HL-60 (cell line): ENCODE measurements at regions not wholly inside any gene's neighbourhood (a gene's known extent, or its start where the extent isn't known, plus 50 kb on each side); places are given as distances from the start of the nearest gene placed in this dataset.

Source experiments
- DNase-seq, 2 experiments: peaks; one replicate each; pipeline ENCODE4 v3.0.0-alpha.2; 2010 to 2020; ENCODE audit warnings: low read depth in 1 of 2, low spot score in 1 of 2
- H3K27ac ChIP-seq: fragments of 250-450 bp; sonication (Bioruptor Pico); replicated peaks from 2 replicates; pipeline ENCODE4 v1.5.1; 2020; ENCODE audit warnings: mild to moderate bottlenecking, moderate library complexity
- H3K27me3 ChIP-seq: fragments of 250-450 bp; sonication (Bioruptor Pico); 2 replicates; pipeline ENCODE4 v1.5.1; 2021; ENCODE audit warnings: mild to moderate bottlenecking, moderate library complexity; ENCODE audit not compliant: insufficient read depth, poor library complexity, severe bottlenecking
- H3K4me3 ChIP-seq: replicated peaks from 2 replicates; pipeline ENCODE4 v1.5.1; 2011; ENCODE audit warnings: mild to moderate bottlenecking, control low read depth, low read length; ENCODE audit not compliant: insufficient read depth
- GABPA ChIP-seq: IDR thresholded peaks from 2 replicates; pipeline ENCODE4 v1.6.1; 2012; ENCODE audit warnings: low read depth
- POLR2AphosphoS5 ChIP-seq: IDR thresholded peaks from 2 replicates; pipeline ENCODE4 v1.6.1; 2012; ENCODE audit warnings: low read depth
- SPI1 ChIP-seq: IDR thresholded peaks from 2 replicates; pipeline ENCODE4 v1.6.1; 2012; ENCODE audit warnings: low read depth, mild to moderate bottlenecking, borderline replicate concordance
- TF ChIP-seq, protein P1 (sequence below): IDR thresholded peaks from 2 replicates; pipeline ENCODE4 v1.6.1; 2012; ENCODE audit warnings: low read depth; ENCODE audit not compliant: insufficient replicate concordance
- TF ChIP-seq, protein P2 (sequence below): IDR thresholded peaks from one replicate; pipeline ENCODE4 v1.5.1; 2011; ENCODE audit warnings: low read length, control low read depth, inconsistent platforms; ENCODE audit not compliant: insufficient read depth

DNA sequence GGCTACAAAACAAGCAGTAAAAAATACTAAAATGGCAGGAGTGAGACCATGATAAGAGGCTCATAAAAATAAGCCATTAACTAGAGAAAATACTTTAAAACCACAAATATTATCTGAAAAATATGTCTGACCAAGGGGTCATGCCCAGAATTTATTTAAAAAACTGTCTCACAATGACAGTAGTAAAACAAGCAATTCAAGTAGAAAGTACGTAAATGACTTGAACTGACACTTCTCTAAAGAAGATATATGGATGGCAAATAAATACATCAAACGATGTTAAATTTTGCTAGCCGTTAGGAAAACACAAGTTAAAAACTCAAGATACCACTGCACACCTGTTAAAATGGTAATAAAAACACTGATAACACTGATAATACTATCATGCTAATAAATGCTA, 353.9 kb upstream of the GRAMD2B start:
- TF ChIP-seq, protein P1, sequence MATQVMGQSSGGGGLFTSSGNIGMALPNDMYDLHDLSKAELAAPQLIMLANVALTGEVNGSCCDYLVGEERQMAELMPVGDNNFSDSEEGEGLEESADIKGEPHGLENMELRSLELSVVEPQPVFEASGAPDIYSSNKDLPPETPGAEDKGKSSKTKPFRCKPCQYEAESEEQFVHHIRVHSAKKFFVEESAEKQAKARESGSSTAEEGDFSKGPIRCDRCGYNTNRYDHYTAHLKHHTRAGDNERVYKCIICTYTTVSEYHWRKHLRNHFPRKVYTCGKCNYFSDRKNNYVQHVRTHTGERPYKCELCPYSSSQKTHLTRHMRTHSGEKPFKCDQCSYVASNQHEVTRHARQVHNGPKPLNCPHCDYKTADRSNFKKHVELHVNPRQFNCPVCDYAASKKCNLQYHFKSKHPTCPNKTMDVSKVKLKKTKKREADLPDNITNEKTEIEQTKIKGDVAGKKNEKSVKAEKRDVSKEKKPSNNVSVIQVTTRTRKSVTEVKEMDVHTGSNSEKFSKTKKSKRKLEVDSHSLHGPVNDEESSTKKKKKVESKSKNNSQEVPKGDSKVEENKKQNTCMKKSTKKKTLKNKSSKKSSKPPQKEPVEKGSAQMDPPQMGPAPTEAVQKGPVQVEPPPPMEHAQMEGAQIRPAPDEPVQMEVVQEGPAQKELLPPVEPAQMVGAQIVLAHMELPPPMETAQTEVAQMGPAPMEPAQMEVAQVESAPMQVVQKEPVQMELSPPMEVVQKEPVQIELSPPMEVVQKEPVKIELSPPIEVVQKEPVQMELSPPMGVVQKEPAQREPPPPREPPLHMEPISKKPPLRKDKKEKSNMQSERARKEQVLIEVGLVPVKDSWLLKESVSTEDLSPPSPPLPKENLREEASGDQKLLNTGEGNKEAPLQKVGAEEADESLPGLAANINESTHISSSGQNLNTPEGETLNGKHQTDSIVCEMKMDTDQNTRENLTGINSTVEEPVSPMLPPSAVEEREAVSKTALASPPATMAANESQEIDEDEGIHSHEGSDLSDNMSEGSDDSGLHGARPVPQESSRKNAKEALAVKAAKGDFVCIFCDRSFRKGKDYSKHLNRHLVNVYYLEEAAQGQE: no peak
- TF ChIP-seq, protein P2, sequence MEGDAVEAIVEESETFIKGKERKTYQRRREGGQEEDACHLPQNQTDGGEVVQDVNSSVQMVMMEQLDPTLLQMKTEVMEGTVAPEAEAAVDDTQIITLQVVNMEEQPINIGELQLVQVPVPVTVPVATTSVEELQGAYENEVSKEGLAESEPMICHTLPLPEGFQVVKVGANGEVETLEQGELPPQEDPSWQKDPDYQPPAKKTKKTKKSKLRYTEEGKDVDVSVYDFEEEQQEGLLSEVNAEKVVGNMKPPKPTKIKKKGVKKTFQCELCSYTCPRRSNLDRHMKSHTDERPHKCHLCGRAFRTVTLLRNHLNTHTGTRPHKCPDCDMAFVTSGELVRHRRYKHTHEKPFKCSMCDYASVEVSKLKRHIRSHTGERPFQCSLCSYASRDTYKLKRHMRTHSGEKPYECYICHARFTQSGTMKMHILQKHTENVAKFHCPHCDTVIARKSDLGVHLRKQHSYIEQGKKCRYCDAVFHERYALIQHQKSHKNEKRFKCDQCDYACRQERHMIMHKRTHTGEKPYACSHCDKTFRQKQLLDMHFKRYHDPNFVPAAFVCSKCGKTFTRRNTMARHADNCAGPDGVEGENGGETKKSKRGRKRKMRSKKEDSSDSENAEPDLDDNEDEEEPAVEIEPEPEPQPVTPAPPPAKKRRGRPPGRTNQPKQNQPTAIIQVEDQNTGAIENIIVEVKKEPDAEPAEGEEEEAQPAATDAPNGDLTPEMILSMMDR: no peak
- TF ChIP-seq POLR2AphosphoS5: no peak
- no peak for TF ChIP-seq SPI1
- TF ChIP-seq GABPA: no peak
- DNase-seq: no peak
- H3K4me3 ChIP-seq: no peak overlapping the region
- no peak overlapping the region for H3K27ac ChIP-seq
- H3K27me3 ChIP-seq: no peaks in the 10 kb centered on the region

DNA sequence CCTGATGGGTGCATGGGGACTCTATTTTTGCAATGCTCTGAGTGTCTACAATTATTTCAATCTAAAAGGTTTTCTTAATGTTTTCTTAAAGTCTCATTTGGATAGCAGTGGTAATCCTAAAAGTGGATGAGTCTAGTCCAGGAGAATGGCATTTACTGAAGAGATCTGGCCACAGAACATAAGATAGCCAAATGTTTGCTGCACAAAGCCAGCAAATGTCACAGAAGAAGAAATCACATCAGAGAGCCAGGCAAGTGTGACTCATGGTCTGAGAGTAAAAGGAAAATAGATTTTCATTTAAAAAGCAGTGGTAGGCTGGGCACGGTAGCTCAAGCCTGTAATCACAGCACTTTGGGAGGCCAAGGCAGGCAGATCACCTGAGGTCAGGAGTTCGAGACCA, 352.7 kb upstream of the GRAMD2B start:
- no peak for DNase-seq
- TF ChIP-seq POLR2AphosphoS5 (no peak), GABPA (no peak), SPI1 (no peak)
- TF ChIP-seq, protein P2: no peak
- TF ChIP-seq, protein P1: no peak
- Histone ChIP-seq H3K27me3 (no peaks in the 10 kb centered on the region), H3K27ac (no peak overlapping the region), H3K4me3 (no peak overlapping the region)

DNA sequence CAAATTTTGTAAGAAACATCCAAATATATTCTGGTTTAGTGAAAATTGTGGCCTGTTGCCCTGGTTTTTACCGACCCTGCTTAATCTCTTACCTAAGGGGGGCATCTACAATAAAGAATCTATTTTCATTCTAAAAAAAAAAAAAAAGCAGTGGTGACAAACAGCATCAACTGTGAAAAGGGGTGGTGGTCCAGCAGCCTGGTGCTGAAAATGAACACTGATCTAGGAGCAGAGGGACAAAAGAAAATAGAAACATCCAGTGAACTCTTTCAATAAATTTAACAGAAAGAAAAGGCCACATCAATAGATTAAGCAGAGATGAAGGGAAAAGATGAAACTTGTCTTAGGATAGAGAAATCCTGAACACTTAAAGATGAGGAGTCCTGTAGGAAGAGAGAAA, 348.7 kb upstream of the GRAMD2B start:
- no peak overlapping the region for H3K4me3 ChIP-seq
- H3K27me3 ChIP-seq: no peaks in the 10 kb centered on the region
- DNase-seq: no peak
- no peak overlapping the region for H3K27ac ChIP-seq
- TF ChIP-seq, protein P1: peak; percentile 49
- TF ChIP-seq GABPA: no peak

DNA sequence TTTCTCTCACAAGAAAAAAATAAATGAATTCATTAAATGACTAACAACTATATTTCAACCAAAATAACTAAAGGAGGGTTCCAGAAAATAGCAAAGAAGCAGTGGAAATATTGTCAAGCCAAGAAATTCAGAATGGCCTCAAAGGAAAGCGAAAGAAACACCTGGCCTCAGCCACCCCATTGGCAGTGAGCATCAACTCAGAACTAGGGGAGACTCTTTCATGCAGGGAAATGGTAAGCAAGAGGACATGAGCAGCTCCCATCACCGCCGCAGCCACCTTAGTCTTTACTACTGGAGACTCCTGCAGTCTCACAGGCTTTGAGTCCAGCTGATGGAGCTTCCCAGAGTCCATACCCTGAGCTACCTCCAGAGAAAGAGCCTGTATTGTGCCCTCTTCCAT, 343.9 kb upstream of the GRAMD2B start:
- no peak for DNase-seq
- Histone ChIP-seq H3K4me3 (no peak overlapping the region), H3K27ac (no peak overlapping the region), H3K27me3 (no peaks in the 10 kb centered on the region)
- TF ChIP-seq, protein P2: no peak
- TF ChIP-seq GABPA: no peak
